ENCODE measurements at regions not wholly inside any gene's neighbourhood (a gene's known extent, or its start where the extent isn't known, plus 50 kb on each side); places are given as distances from the start of the nearest gene placed in this dataset.

GRCh38 chr11:106425819-106426218 is 348.4 kb downstream of the AASDHPPT start:
- H3K4me3 ChIP-seq (replicated peaks; ENCODE audit: low read depth, low read length), result no peak overlapping the region
- no peak for TF ChIP-seq CTCF (IDR thresholded peaks at IDR 0.05; ENCODE audit: insufficient read depth, low read length, poor library complexity, severe bottlenecking)
- H3K27me3 ChIP-seq (replicated peaks; ENCODE audit: control insufficient read depth, insufficient read depth, low read length), result no peaks in the 10 kb centered on the region
- H3K36me3 ChIP-seq (ENCODE audit: control insufficient read depth, insufficient read depth, low read length), result no peaks in the 10 kb centered on the region
- no peak for DNase-seq (ENCODE audit: extremely low read depth, insufficient read length)

- no peak overlapping the region for H3K4me3 ChIP-seq (replicated peaks; ENCODE audit: low read depth, low read length)
- H3K36me3 ChIP-seq (ENCODE audit: control insufficient read depth, insufficient read depth, low read length), result no peaks in the 10 kb centered on the region
- TF ChIP-seq CTCF (IDR thresholded peaks at IDR 0.05; ENCODE audit: insufficient read depth, low read length, poor library complexity, severe bottlenecking), result no peak
- no peaks in the 10 kb centered on the region for H3K27me3 ChIP-seq (replicated peaks; ENCODE audit: control insufficient read depth, insufficient read depth, low read length)
- DNase-seq (ENCODE audit: extremely low read depth, insufficient read length), result no peak
Measured at GRCh38 chr11:106426696-106427095, 349.2 kb downstream of the AASDHPPT start.

GRCh38 chr11:106427736-106428135 is 350.3 kb downstream of the AASDHPPT start:
- no peak overlapping the region for H3K4me3 ChIP-seq (replicated peaks; ENCODE audit: low read depth, low read length)
- no peak for DNase-seq (ENCODE audit: extremely low read depth, insufficient read length)
- H3K27me3 ChIP-seq (replicated peaks; ENCODE audit: control insufficient read depth, insufficient read depth, low read length), result no peaks in the 10 kb centered on the region
- H3K36me3 ChIP-seq (ENCODE audit: control insufficient read depth, insufficient read depth, low read length), result no peaks in the 10 kb centered on the region
- no peak for TF ChIP-seq CTCF (IDR thresholded peaks at IDR 0.05; ENCODE audit: insufficient read depth, low read length, poor library complexity, severe bottlenecking)

GRCh38 chr11:106442032-106442431 is 364.6 kb downstream of the AASDHPPT start:
- DNase-seq (ENCODE audit: extremely low read depth, insufficient read length), result no peak
- TF ChIP-seq CTCF (IDR thresholded peaks at IDR 0.05; ENCODE audit: insufficient read depth, low read length, poor library complexity, severe bottlenecking), result no peak
- Histone ChIP-seq H3K27me3 (replicated peaks; ENCODE audit: control insufficient read depth, insufficient read depth, low read length) (no peaks in the 10 kb centered on the region), H3K36me3 (ENCODE audit: control insufficient read depth, insufficient read depth, low read length) (no peaks in the 10 kb centered on the region), H3K4me3 (replicated peaks; ENCODE audit: low read depth, low read length) (no peak overlapping the region)

- Histone ChIP-seq H3K36me3 (ENCODE audit: control insufficient read depth, insufficient read depth, low read length) (no peaks in the 10 kb centered on the region), H3K4me3 (replicated peaks; ENCODE audit: low read depth, low read length) (no peak overlapping the region), H3K27me3 (replicated peaks; ENCODE audit: control insufficient read depth, insufficient read depth, low read length) (no peaks in the 10 kb centered on the region)
- DNase-seq (ENCODE audit: extremely low read depth, insufficient read length), result no peak
- TF ChIP-seq CTCF (IDR thresholded peaks at IDR 0.05; ENCODE audit: insufficient read depth, low read length, poor library complexity, severe bottlenecking), result no peak
Measured at GRCh38 chr11:106446302-106446701, 368.8 kb downstream of the AASDHPPT start.

- H3K4me3 ChIP-seq (replicated peaks; ENCODE audit: low read depth, low read length), result no peak overlapping the region
- DNase-seq (ENCODE audit: extremely low read depth, insufficient read length), result no peak
- no peaks in the 10 kb centered on the region for H3K27me3 ChIP-seq (replicated peaks; ENCODE audit: control insufficient read depth, insufficient read depth, low read length)
- no peak for TF ChIP-seq CTCF (IDR thresholded peaks at IDR 0.05; ENCODE audit: insufficient read depth, low read length, poor library complexity, severe bottlenecking)
- H3K36me3 ChIP-seq (ENCODE audit: control insufficient read depth, insufficient read depth, low read length), result no peaks in the 10 kb centered on the region
Measured at GRCh38 chr11:106446955-106447354, 369.5 kb downstream of the AASDHPPT start.

Measured in GM06990 (cell line).